HG02610 (cell line): ENCODE measurements at regions not wholly inside any gene's neighbourhood (a gene's known extent, or its start where the extent isn't known, plus 50 kb on each side); places are given as distances from the start of the nearest gene placed in this dataset.

Experiments used
- ATAC-seq: cut with Tn5 transposase; IDR thresholded peaks from one replicate; pipeline ENCODE4 v1.9.1; 2021; ENCODE audit warnings: mild to moderate bottlenecking, moderate library complexity; ENCODE audit not compliant: unreplicated experiment

GRCh38 chr12:24424889-24425600, 475.6 kb upstream of the SOX5 start:
- no peak for ATAC-seq

- ATAC-seq = no peak
Observed at GRCh38 chr12:24424376-24424775, 474.9 kb upstream of the SOX5 start.

- no peak for ATAC-seq
Observed at GRCh38 chr12:24423611-24424010, 474.1 kb upstream of the SOX5 start.

GRCh38 chr12:24421759-24422158, 472.3 kb upstream of the SOX5 start:
- ATAC-seq = no peak

- no peak for ATAC-seq
Observed at GRCh38 chr12:24418157-24418556, 468.7 kb upstream of the SOX5 start.

- no peak for ATAC-seq
Observed at GRCh38 chr12:24416423-24417109, 467.1 kb upstream of the SOX5 start.

- ATAC-seq = no peak
Observed at GRCh38 chr12:24415934-24416333, 466.5 kb upstream of the SOX5 start.

GRCh38 chr12:24414480-24414879, 465.0 kb upstream of the SOX5 start:
- ATAC-seq = peak; percentile 26

GRCh38 chr12:24411948-24412347, 462.5 kb upstream of the SOX5 start:
- no peak for ATAC-seq

- no peak for ATAC-seq
Observed at GRCh38 chr12:24409868-24410267, 460.4 kb upstream of the SOX5 start.

- peak; percentile 50 for ATAC-seq
Observed at GRCh38 chr12:24408305-24408704, 458.8 kb upstream of the SOX5 start.

GRCh38 chr12:24407884-24408283, 458.4 kb upstream of the SOX5 start:
- ATAC-seq = no peak

- no peak for ATAC-seq
Observed at GRCh38 chr12:24404086-24404815, 454.8 kb upstream of the SOX5 start.

- ATAC-seq = no peak
Observed at GRCh38 chr12:24400533-24400932, 451.1 kb upstream of the SOX5 start.

GRCh38 chr12:24398605-24399004, 449.1 kb upstream of the SOX5 start:
- ATAC-seq = peak; percentile 69

GRCh38 chr12:24396224-24396623, 446.8 kb upstream of the SOX5 start:
- ATAC-seq = no peak

GRCh38 chr12:24394246-24394645, 444.8 kb upstream of the SOX5 start:
- ATAC-seq = no peak

- ATAC-seq = no peak
Observed at GRCh38 chr12:24393071-24393470, 443.6 kb upstream of the SOX5 start.

GRCh38 chr12:24389394-24389793, 439.9 kb upstream of the SOX5 start:
- no peak for ATAC-seq

- ATAC-seq = no peak
Observed at GRCh38 chr12:24387381-24387780, 437.9 kb upstream of the SOX5 start.

- no peak for ATAC-seq
Observed at GRCh38 chr12:24386836-24387235, 437.4 kb upstream of the SOX5 start.

- ATAC-seq = no peak
Observed at GRCh38 chr12:24381790-24382189, 432.3 kb upstream of the SOX5 start.
